Right lobe of liver (tissue), 6 donors: ENCODE measurements at regions not wholly inside any gene's neighbourhood (a gene's known extent, or its start where the extent isn't known, plus 50 kb on each side); places are given as distances from the start of the nearest gene placed in this dataset.
A peak's percentile ranks its signal among the peaks of the same experiment; 100 is the strongest.

Source experiments
- ATAC-seq, 4 donors: fragments of 200-7000 bp; cut with Tn5 transposase; one replicate each; pipeline ENCODE4 v1.9.1; 2020; ENCODE audit warnings: mild to moderate bottlenecking in 4 of 4, moderate library complexity in 4 of 4
- DNase-seq, 3 donors: peaks; one replicate each; pipeline ENCODE4 v3.0.0-alpha.2; 2020
- H3K27ac ChIP-seq, 3 donors: fragments of 200-600 bp; one replicate each; pipeline ENCODE4 v1.8.0; 2022
- H3K27me3 ChIP-seq, 2 donors: fragments of 200-600 bp; one replicate each; pipeline ENCODE4 v1.8.0; 2022
- H3K36me3 ChIP-seq, 4 donors: fragments of 200-600 bp; sonication (generic) in 1 of 4; one replicate each; pipeline versions ENCODE4 v1.5.1 to v1.8.0; 2017 to 2022; ENCODE audit warnings: control low read depth in 1 of 4
- H3K4me1 ChIP-seq, 4 donors: fragments of 200-600 bp; sonication (generic) in 1 of 4; one replicate each; pipeline versions ENCODE4 v1.5.1 to v1.8.0; 2017 to 2022; ENCODE audit warnings: control low read depth in 1 of 4
- H3K4me3 ChIP-seq, 3 donors: fragments of 200-600 bp; one replicate each; pipeline ENCODE4 v1.8.0; 2022
- H3K9me3 ChIP-seq, 4 donors: fragments of 200-600 bp; sonication (generic) in 1 of 4; one replicate each; pipeline versions ENCODE4 v1.5.1 to v1.8.0; 2017 to 2022; ENCODE audit warnings: control low read depth in 1 of 4
- CTCF ChIP-seq, 4 donors: fragments of 200-600 bp in 3 of 4; fragments of 450-650 bp in 1 of 4; IDR thresholded peaks; one replicate each; pipeline versions ENCODE4 v1.5.1 to v1.8.0; 2016 to 2022; ENCODE audit warnings: antibody characterized with exemption in 4 of 4, mild to moderate bottlenecking in 2 of 4
- POLR2A ChIP-seq: fragments of 450-650 bp; IDR thresholded peaks from one replicate; pipeline ENCODE4 v1.6.1; 2017; ENCODE audit warnings: antibody characterized with exemption, mild to moderate bottlenecking
- WGBS: methylation state at CpG from one replicate; pipeline ENCODE4 v1.1.6; 2018; ENCODE audit warnings: low coverage, low lambda C conversion rate; ENCODE audit not compliant: insufficient coverage; ENCODE audit errors: missing lambda C conversion rate; 5-methylcytosine and 5-hydroxymethylcytosine counted together
- intact Hi-C, 2 donors: fragments of 100-400 bp; cut with DNase I; formaldehyde crosslinking; loops; one replicate each; pipeline versions ENCODE4 v1.11.2 to v1.14.1; 2022
- donor health status: DM: no; HTN: yes; CAD: no.
- donor health status: DM: no; HTN: no; CAD: no.
- donor health status: DM: no; HTN: no; CAD: no.
- donor health status: DM: no; HTN: yes; CAD: no.
- donor health status: DM: no; HTN: yes; CAD: no.

GRCh38 chr22:49239264-49240015 is 588.2 kb downstream of the BRD1 start:
- 54% methylated on average over 7 of the region's 18 CpGs for WGBS
- Histone ChIP-seq H3K27me3 (no peaks in the 10 kb centered on the region), H3K36me3 (no peaks in the 10 kb centered on the region), H3K9me3 (no peaks in the 10 kb centered on the region), H3K4me1 (no peaks in the 10 kb centered on the region), H3K27ac (no peak overlapping the region), H3K4me3 (no peak overlapping the region)
- no peak for ATAC-seq
- DNase-seq = no peak
- intact Hi-C loops = no loop called here
- TF ChIP-seq POLR2A (no peak), CTCF (IDR thresholded peaks at IDR 0.05) (no peak)

- intact Hi-C loops = no loop called here
- Histone ChIP-seq H3K27me3 (no peaks in the 10 kb centered on the region), H3K27ac (no peak overlapping the region), H3K4me3 (no peak overlapping the region), H3K4me1 (no peaks in the 10 kb centered on the region), H3K36me3 (no peaks in the 10 kb centered on the region), H3K9me3 (no peaks in the 10 kb centered on the region)
- no peak for ATAC-seq
- DNase-seq = peak in 1 of 3 donors; percentile 18
- 62% methylated on average over 5 of the region's 25 CpGs for WGBS
- no peak for TF ChIP-seq POLR2A
- no peak for TF ChIP-seq CTCF (IDR thresholded peaks at IDR 0.05)
These were observed 589.2 kb downstream of the BRD1 start for GRCh38 chr22:49238181-49239141.

- Histone ChIP-seq H3K4me3 (no peak overlapping the region), H3K27ac (no peak overlapping the region), H3K9me3 (no peaks in the 10 kb centered on the region), H3K36me3 (no peaks in the 10 kb centered on the region), H3K27me3 (no peaks in the 10 kb centered on the region), H3K4me1 (no peaks in the 10 kb centered on the region)
- ATAC-seq = no peak
- peak in 1 of 3 donors; percentile 21 for DNase-seq
- TF ChIP-seq POLR2A (no peak), CTCF (IDR thresholded peaks at IDR 0.05) (no peak)
- 9% methylated on average over 7 of the region's 7 CpGs for WGBS
- intact Hi-C loops = no loop called here
These were observed 590.0 kb downstream of the BRD1 start for GRCh38 chr22:49237703-49238102.

- Histone ChIP-seq H3K36me3 (no peaks in the 10 kb centered on the region), H3K9me3 (no peaks in the 10 kb centered on the region), H3K4me1 (no peaks in the 10 kb centered on the region), H3K4me3 (no peak overlapping the region), H3K27ac (no peak overlapping the region), H3K27me3 (no peaks in the 10 kb centered on the region)
- 33% methylated on average over 2 of the region's 3 CpGs for WGBS
- TF ChIP-seq POLR2A = no peak
- TF ChIP-seq CTCF (IDR thresholded peaks at IDR 0.05) = no peak
- intact Hi-C loops = no loop called here
- DNase-seq (no peak), ATAC-seq (no peak)
These were observed 590.4 kb downstream of the BRD1 start for GRCh38 chr22:49237279-49237678.
